Dedifferentiated amniotic fluid mesenchymal stem cell (primary cell): ENCODE measurements at regions not wholly inside any gene's neighbourhood (a gene's known extent, or its start where the extent isn't known, plus 50 kb on each side); places are given as distances from the start of the nearest gene placed in this dataset.

ENCODE experiments used
- DNase-seq: peaks from one replicate; pipeline ENCODE4 v3.0.0-alpha.2; 2016; ENCODE audit errors: extremely low spot score

DNA sequence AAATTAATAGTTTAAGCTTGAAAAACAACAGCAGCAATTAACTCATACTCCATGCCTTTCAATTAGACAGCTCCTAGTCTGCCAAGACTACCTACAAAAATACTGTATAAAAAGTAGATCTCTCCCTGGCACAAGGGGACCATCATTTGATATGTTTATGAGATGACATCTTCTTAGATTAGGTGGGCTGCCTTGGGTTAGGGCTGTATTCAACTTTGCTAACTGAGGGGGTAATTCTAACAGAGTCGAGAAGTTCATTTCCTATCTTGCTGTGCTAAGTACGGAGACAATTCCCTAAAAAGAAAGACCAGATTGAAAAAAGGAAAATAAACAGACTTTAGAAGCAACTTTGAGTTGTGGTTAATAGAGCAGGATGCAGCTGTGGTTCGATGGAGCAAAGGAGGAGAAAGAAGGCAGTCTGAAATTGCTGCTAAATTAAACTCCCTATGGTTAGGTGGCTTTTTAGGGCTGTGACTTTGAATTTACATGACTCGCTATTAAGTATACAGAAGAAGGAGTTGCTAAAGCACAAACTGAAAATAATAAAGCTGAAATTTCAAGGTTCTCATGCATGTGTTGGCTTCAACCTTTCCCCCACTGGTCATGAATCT lies 75.4 kb downstream of the CDC7 start:
- no peak for DNase-seq

DNA sequence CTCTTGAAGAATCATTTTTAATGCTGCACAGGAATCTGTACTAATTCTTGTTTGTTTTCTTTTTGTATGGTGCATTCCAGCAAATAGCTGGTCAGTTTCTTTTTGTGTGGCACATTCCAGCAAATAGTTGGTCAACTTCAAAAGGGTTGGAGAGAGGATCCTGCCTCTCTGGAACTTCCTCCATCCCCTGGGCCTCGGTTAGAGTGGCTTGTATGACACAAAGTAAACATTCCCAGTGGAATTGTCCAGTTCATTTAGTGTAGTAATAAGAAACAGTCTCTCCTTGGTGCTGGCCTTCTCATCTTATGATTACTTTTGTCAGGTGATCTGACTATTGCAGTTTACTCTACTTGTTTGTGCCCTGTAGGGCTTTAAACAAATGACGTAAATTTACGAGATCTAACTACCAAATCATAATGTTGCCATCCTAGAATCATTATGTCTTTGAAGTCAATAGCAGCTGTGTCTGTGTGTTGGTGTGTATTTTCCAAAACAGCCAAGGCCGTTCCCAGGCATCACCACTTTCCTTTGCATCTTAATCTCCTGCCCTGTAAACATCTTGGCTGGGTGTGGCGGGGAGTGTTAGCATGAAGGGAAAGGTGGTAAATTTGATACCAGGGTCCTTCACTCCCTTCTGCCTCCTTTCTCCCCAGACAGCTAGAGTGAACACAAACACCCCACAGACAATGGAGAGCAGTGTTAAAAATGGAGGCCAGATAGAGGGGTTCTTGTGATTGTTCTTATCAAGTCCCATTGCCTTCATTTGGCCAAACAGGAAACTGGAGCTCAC lies 77.9 kb downstream of the CDC7 start:
- peak; percentile 46 for DNase-seq

- no peak for DNase-seq
Observed at GRCh38 chr1:91579658-91580228, 79.1 kb downstream of the CDC7 start.

DNA sequence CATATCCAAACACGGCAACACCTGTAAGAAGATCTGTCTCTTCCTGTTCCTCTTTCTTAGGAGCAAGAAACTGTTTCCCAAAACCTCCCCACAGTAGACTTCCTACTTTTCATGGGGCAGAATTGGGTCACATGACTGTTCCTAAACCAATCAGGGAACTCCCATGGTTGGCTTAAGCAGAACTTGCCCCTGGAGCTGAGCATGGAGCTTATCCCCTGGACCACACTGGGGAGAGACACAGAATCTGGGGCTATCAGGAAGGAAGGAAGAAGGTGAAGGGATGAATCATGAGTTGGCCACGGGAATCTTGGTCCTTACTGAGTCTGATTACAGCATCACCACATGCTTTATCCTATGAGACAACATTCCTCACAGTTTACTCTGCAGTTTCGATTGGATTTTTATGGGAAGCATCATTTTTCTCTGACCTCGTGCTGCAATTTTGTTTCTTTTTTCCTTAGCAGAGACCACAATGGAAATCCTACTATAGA lies 81.8 kb downstream of the CDC7 start:
- peak; percentile 84 for DNase-seq

DNA sequence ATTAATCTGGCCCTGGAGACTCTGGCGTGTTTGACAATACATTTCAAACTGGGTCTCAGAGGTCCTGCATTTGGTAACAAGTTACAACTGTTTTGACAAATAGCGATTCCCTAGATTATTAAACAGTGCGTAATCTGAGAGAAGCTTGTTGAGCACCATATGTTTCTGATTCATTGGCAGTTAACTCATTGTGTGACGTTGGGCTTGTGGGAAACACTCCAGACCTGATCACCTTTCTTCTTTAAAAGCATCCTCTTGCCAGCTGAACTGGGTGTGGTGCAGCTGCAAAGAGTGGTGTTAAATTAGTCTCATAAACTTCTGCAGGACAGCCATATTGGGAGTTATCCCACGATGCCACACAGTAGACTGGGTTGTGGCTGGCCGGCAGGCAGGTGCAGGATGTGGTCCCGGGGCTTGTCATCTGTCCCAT lies 82.7 kb downstream of the CDC7 start:
- no peak for DNase-seq

GRCh38 chr1:91584309-91584708 lies 83.7 kb downstream of the CDC7 start:
- DNase-seq: no peak

- DNase-seq: no peak
Observed at GRCh38 chr1:91584878-91585277, 84.2 kb downstream of the CDC7 start.

DNA sequence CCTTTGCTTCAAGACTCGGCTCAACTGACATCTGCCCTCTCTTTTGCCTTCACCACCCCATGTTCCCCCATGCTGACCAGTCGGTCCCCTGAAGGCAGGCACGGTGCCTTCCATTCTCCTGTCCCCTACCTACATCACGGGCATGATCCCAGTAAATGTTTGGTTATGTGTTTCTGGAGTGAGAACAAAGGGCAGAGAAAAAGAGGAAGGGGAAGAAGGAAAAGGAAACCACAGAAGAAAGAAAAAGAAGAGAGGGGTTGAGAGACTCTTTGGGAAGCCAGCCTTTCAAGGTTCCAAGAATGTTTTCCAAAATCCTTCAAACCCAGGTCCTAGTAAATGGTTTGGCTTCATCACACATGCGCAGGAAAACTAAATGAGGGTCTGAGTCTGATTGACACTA lies 84.9 kb downstream of the CDC7 start:
- DNase-seq: no peak

GRCh38 chr1:91585982-91586381 lies 85.3 kb downstream of the CDC7 start:
- peak; percentile 32 for DNase-seq

DNA sequence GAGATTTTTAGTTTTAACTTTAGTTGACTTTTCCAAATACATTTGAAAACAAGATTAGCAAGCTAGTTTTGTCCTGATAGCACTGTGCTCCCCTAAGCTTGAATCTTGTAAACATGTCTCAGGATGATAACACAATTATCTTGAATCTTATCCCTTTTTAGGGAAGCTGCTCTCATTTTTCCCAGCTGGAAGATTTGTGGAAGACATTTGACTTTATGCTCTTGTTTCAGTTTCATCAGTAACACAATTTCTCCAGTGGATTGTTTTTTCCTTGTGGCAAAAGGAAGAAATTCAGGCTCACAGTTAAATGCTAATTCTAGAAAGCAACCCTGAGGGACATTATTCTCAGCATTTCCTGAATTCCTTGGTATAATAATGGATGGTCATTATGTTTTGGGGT lies 88.8 kb downstream of the CDC7 start:
- no peak for DNase-seq

DNA sequence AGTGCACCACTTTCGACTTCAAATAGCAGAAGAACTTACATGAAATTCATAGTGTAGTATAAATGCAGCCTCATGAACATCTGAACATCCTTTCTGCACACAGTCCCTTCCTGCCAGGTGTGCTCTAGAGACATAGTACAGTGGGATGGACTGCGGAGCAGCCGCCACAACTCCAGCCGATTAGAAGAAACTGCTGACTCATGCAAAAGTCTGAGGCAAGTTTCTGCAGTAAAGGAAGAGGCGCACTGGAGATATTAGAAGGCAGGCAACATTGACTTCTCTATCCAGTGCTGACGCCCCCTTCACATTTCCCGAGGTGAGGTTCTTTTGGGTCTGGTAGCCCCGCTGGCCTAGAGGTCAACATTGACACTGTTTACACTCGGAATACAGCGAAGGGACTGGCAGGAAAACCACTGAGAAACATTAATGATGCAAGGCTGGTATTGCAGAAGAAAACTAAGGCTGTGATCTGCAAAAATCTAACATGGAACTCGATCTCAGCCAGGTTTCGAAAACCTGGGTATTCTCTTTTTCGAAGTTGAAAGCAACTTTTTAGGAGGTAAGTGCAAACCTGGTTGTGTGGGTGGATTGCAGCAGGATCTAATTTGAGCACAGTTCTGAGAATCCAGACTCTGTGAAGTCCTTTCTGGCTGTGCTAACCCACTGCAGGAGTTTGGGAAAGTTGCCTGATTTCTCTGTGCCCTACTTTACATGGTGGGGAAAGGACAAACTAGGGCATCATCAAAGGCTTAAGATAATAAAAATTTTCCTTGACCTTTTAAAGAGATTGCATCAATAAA lies 90.7 kb downstream of the CDC7 start:
- DNase-seq: no peak

GRCh38 chr1:91592716-91593477 lies 92.2 kb downstream of the CDC7 start:
- DNase-seq: no peak

DNA sequence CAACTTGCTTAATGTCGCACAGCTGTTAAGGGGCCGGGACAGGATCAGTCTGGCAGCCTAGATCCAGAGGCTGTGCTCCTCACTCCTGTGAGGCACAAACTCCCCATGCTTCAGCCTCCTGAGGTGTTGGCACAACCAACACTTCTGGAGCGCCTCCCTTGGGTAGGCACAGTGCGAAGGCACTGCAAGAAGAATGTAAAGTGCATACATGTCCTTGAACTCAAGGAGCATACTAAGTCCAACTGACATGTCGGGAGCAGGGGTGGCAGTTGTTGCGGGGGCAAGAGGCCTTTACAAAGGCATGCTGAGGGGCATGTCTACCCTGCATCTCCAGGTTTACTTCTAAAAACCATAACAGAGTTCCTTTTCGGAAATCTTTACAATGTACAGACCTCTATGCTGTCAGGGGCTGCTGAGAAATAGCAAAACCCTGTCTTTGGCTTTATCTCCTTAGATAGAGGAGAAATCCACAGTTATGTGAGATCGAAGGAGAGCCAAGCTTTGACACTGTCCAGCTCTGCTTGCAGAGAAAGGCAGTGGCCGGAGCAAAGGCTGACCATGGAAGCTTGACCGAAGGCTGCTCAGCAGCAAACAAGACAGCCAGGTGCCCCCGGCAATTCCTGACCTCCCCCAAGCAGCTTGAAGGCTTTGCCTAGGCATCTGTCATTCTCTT lies 93.9 kb downstream of the CDC7 start:
- DNase-seq: no peak

GRCh38 chr1:91596474-91596873 lies 95.8 kb downstream of the CDC7 start:
- DNase-seq: no peak

- no peak for DNase-seq
Observed at GRCh38 chr1:91597215-91597614, 96.6 kb downstream of the CDC7 start.

DNA sequence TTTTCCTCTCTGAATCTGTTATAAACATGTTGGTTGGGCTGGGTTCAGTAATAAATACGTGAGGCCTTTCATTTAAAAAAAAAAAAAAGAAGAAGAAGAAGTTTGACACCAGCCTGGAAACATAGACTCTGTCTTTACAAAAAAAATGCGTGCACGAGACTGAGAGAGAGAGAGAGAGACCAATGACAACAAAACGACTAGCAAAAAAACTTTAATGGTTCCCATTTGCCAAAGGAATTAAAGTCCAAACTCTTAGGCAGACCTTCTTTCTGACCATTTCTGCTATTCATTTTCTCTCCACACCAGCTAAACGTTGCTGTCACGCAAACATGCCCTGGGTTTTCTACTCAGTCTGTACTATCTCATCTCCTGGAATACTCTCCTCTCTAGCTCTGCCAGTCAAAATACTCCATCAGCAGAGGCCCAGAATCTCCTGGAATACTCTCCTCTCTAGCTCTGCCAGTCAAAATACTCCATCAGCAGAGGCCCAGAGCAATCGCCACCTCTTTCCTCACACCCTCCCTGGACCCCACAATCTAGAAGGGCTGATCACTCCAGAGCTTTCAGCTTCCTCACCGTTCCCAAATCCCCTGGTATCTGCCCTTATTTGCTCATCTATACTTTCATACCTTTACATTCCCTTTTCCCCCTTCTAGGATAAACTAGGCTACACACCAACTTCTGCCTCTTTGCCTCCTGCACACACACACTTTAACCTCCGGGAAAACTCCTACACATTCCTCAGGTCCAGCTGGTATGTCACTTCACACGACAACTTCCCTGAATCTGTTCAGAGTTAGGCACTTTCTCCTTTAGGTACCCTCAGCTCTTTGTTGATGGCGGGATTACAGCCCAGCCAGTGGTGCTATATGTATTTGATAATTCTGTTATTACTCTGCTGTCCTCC lies 100.0 kb downstream of the CDC7 start:
- no peak for DNase-seq

GRCh38 chr1:91601554-91602376 lies 101.1 kb downstream of the CDC7 start:
- no peak for DNase-seq

DNA sequence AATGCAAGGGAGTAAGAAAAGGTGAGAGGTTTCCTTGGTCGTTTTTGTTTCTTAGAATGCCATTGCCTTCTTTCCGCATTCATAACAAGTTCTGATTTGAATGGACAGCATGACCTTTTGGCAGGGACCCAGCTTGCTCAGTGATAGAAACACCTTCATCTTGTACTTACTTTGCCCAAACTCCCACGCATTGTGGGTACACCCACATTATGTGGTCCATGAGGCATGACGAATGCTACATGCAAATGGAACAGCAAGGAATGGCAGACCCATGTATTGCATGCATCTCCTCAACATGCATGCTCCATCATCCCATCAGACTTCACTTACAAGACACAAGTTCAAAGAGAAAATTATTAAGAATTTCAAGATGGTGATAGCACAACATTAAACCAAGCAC lies 102.8 kb downstream of the CDC7 start:
- no peak for DNase-seq

- no peak for DNase-seq
Observed at GRCh38 chr1:91604632-91605031, 104.0 kb downstream of the CDC7 start.
